ENCODE measurements at regions not wholly inside any gene's neighbourhood (a gene's known extent, or its start where the extent isn't known, plus 50 kb on each side); places are given as distances from the start of the nearest gene placed in this dataset.

- no peak for DNase-seq (ENCODE audit: low read depth)
- no peak for TF ChIP-seq CTCF (IDR thresholded peaks at IDR 0.05; ENCODE audit: low read length, missing control alignments)
- H3K4me3 ChIP-seq (replicated peaks; ENCODE audit: low read depth, low read length): no peak overlapping the region
These were observed 87.1 kb downstream of the PRLHR start for GRCh38 chr10:118508355-118508754.

GRCh38 chr10:118506671-118507590, 88.5 kb downstream of the PRLHR start:
- H3K4me3 ChIP-seq (replicated peaks; ENCODE audit: low read depth, low read length): no peak overlapping the region
- DNase-seq (ENCODE audit: low read depth): no peak
- no peak for TF ChIP-seq CTCF (IDR thresholded peaks at IDR 0.05; ENCODE audit: low read length, missing control alignments)

- no peak for DNase-seq (ENCODE audit: low read depth)
- H3K4me3 ChIP-seq (replicated peaks; ENCODE audit: low read depth, low read length): no peak overlapping the region
- TF ChIP-seq CTCF (IDR thresholded peaks at IDR 0.05; ENCODE audit: low read length, missing control alignments): no peak
These were observed 90.1 kb downstream of the PRLHR start for GRCh38 chr10:118505363-118505762.

GRCh38 chr10:118504467-118505205, 90.8 kb downstream of the PRLHR start:
- DNase-seq (ENCODE audit: low read depth): peak; percentile 93
- TF ChIP-seq CTCF (IDR thresholded peaks at IDR 0.05; ENCODE audit: low read length, missing control alignments): no peak
- no peak overlapping the region for H3K4me3 ChIP-seq (replicated peaks; ENCODE audit: low read depth, low read length)

GRCh38 chr10:118504044-118504443, 91.4 kb downstream of the PRLHR start:
- no peak for TF ChIP-seq CTCF (IDR thresholded peaks at IDR 0.05; ENCODE audit: low read length, missing control alignments)
- DNase-seq (ENCODE audit: low read depth): no peak
- no peak overlapping the region for H3K4me3 ChIP-seq (replicated peaks; ENCODE audit: low read depth, low read length)

- H3K4me3 ChIP-seq (replicated peaks; ENCODE audit: low read depth, low read length): no peak overlapping the region
- no peak for DNase-seq (ENCODE audit: low read depth)
- TF ChIP-seq CTCF (IDR thresholded peaks at IDR 0.05; ENCODE audit: low read length, missing control alignments): no peak
These were observed 92.3 kb downstream of the PRLHR start for GRCh38 chr10:118503192-118503591.
